ENCODE measurements at regions not wholly inside any gene's neighbourhood (a gene's known extent, or its start where the extent isn't known, plus 50 kb on each side); places are given as distances from the start of the nearest gene placed in this dataset.
"Not testable (repeated sequence)": the region's sequence is repeated elsewhere in the genome, so short reads cannot be mapped to it uniquely, and the experiment has no call there.

- no peak overlapping the region for H3K4me3 Mint-ChIP-seq
- no peaks in the 10 kb centered on the region for H3K4me1 Mint-ChIP-seq
- H3K27ac Mint-ChIP-seq, result no peak overlapping the region
- H3K9me3 Mint-ChIP-seq, result no peaks in the 10 kb centered on the region
- no peak for DNase-seq (ENCODE audit: low spot score in 2 of 2)
- no peaks in the 10 kb centered on the region for H3K36me3 Mint-ChIP-seq
- no peak for ATAC-seq
Measured at GRCh38 chr1:29801003-29801402, 564.7 kb downstream of the PTPRU start.

DNA sequence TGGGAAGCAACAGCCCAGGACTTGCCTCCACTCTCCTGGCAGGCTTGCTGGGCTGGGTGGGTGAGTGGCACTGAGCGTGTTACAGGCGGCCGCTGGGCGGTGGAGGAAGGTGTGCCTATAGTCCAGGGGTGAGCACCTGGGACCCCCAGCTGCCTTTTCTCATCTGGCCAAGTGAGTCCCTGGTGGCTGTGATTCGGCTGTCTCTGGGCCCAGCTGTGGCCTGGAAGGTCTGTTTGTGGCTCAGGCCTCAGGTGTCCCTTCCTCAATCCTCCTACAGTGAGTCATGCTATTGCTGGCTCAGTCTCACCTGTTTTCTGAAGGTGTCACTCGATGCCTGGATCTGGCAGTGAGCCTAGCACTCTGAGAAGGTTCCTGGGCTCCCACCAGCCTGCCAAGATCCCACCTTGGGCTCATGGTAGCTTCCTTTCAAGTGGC, 564.2 kb downstream of the PTPRU start:
- Mint-ChIP-seq H3K4me3 (no peak overlapping the region), H3K27ac (no peak overlapping the region), H3K9me3 (no peaks in the 10 kb centered on the region), H3K4me1 (no peaks in the 10 kb centered on the region), H3K36me3 (no peaks in the 10 kb centered on the region)
- peak; percentile 11 for ATAC-seq
- no peak for DNase-seq (ENCODE audit: low spot score in 2 of 2)

GRCh38 chr1:29800120-29800519, 563.8 kb downstream of the PTPRU start:
- H3K27ac Mint-ChIP-seq, result no peak overlapping the region
- peak; percentile 21 for ATAC-seq
- no peaks in the 10 kb centered on the region for H3K4me1 Mint-ChIP-seq
- DNase-seq (ENCODE audit: low spot score in 2 of 2), result no peak
- no peak overlapping the region for H3K4me3 Mint-ChIP-seq
- no peaks in the 10 kb centered on the region for H3K9me3 Mint-ChIP-seq
- H3K36me3 Mint-ChIP-seq, result no peaks in the 10 kb centered on the region

- H3K27ac Mint-ChIP-seq, result no peak overlapping the region
- no peaks in the 10 kb centered on the region for H3K9me3 Mint-ChIP-seq
- no peaks in the 10 kb centered on the region for H3K4me1 Mint-ChIP-seq
- no peak overlapping the region for H3K4me3 Mint-ChIP-seq
- H3K36me3 Mint-ChIP-seq, result no peaks in the 10 kb centered on the region
- DNase-seq (ENCODE audit: low spot score in 2 of 2) (no peak), ATAC-seq (no peak)
Measured at GRCh38 chr1:29798699-29799566, 562.6 kb downstream of the PTPRU start.

GRCh38 chr1:29797125-29797524, 560.8 kb downstream of the PTPRU start:
- peak in 1 of 2 donors; percentile 12 for DNase-seq (ENCODE audit: low spot score in 2 of 2)
- not testable (repeated sequence) for H3K4me3 Mint-ChIP-seq, H3K36me3 Mint-ChIP-seq, ATAC-seq, H3K9me3 Mint-ChIP-seq, H3K27ac Mint-ChIP-seq, H3K4me1 Mint-ChIP-seq

GRCh38 chr1:29795965-29796364, 559.6 kb downstream of the PTPRU start:
- H3K4me3 Mint-ChIP-seq, H3K4me1 Mint-ChIP-seq, H3K27ac Mint-ChIP-seq, H3K36me3 Mint-ChIP-seq, ATAC-seq, H3K9me3 Mint-ChIP-seq: not testable (repeated sequence)
- DNase-seq (ENCODE audit: low spot score in 2 of 2), result peak in 1 of 2 donors; percentile 3

DNA sequence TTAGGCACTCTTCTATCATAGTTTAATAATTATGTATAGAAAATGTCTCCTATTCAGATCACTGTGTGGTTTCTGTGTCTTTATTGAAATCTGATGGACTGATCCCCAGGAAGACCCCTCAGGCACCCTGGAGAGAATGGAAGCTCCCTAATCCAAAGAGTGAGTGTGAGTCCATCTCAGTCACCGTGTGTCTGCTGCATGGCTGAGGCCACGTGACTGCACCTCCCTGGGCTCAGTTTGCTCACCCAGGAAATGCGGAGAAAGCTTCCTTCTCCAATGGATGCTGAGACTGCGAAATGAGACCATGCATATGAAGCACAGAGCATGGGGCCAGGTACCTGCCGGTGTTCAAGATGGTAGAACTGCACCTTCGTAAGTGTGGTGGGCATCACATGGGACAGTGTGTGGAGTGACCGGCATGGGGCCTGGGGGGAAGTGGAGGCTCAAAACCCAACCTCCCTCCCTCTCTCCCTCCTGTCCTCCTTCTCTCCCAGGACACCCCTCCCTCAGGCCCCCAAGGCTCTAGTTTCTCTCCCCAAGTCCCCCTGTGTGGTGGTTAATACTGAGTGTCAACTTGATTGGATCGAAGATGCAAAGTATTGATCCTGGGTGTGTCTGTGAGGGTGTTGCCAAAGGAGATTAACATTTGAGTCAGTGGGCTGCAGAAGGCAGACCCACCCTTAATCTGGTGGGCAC, 557.5 kb downstream of the PTPRU start:
- peak in 1 of 2 donors; percentile 23 for DNase-seq (ENCODE audit: low spot score in 2 of 2)
- Mint-ChIP-seq H3K4me1 (no peaks in the 10 kb centered on the region), H3K27ac (no peak overlapping the region), H3K36me3 (no peaks in the 10 kb centered on the region), H3K9me3 (no peaks in the 10 kb centered on the region), H3K4me3 (no peak overlapping the region)
- no peak for ATAC-seq

DNA sequence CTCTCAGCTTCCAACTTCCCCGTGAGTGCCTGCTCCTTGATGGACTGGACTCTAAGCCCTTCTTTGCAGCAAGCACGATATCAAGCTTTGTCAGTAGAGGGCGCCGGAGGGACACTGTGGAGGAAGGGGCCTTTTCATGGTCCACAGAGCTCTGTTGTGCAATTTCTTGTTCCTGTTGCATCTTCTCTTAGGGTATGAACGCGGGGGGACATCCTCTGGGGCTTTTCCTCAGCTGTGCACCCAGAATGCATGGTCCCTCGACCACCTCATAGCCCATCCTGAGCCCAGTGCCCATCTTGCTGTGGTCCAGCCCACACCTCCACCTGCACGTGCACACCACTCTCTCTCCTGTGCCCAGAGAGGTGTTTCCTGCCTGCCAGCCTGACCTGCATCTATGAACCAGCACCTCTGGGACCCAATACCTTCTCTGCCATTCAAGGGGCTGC, 556.8 kb downstream of the PTPRU start:
- no peak overlapping the region for H3K27ac Mint-ChIP-seq
- ATAC-seq (peak; percentile 65), DNase-seq (ENCODE audit: low spot score in 2 of 2) (peak; percentile 63 to 86)
- H3K36me3 Mint-ChIP-seq, result no peaks in the 10 kb centered on the region
- no peak overlapping the region for H3K4me3 Mint-ChIP-seq
- H3K9me3 Mint-ChIP-seq, result no peaks in the 10 kb centered on the region
- H3K4me1 Mint-ChIP-seq, result no peaks in the 10 kb centered on the region

DNA sequence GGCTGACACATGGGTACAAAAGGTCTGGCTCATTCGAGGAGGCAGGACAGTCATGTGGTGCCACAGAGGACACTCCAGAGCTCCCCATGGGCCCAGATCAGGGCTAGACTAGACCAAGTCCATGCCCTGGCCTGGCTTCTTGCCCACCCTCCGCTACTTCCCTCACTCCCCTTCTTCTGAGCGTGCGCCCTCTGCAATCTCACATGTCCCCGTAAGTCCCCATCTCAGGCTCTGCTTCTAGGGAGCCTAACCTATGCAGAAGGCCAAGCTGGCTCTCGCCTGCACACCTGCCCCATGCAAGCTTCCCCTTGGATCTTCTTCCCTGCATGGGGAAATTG, 553.6 kb downstream of the PTPRU start:
- H3K4me3 Mint-ChIP-seq, result no peak overlapping the region
- DNase-seq (ENCODE audit: low spot score in 2 of 2) (no peak), ATAC-seq (no peak)
- no peak overlapping the region for H3K27ac Mint-ChIP-seq
- H3K4me1 Mint-ChIP-seq, result no peaks in the 10 kb centered on the region
- no peaks in the 10 kb centered on the region for H3K9me3 Mint-ChIP-seq
- H3K36me3 Mint-ChIP-seq, result no peaks in the 10 kb centered on the region

- DNase-seq (ENCODE audit: low spot score in 2 of 2) (no peak), ATAC-seq (no peak)
- Mint-ChIP-seq H3K27ac (no peak overlapping the region), H3K36me3 (no peaks in the 10 kb centered on the region), H3K9me3 (no peaks in the 10 kb centered on the region), H3K4me1 (no peaks in the 10 kb centered on the region), H3K4me3 (no peak overlapping the region)
Measured at GRCh38 chr1:29789221-29789909, 553.0 kb downstream of the PTPRU start.

DNA sequence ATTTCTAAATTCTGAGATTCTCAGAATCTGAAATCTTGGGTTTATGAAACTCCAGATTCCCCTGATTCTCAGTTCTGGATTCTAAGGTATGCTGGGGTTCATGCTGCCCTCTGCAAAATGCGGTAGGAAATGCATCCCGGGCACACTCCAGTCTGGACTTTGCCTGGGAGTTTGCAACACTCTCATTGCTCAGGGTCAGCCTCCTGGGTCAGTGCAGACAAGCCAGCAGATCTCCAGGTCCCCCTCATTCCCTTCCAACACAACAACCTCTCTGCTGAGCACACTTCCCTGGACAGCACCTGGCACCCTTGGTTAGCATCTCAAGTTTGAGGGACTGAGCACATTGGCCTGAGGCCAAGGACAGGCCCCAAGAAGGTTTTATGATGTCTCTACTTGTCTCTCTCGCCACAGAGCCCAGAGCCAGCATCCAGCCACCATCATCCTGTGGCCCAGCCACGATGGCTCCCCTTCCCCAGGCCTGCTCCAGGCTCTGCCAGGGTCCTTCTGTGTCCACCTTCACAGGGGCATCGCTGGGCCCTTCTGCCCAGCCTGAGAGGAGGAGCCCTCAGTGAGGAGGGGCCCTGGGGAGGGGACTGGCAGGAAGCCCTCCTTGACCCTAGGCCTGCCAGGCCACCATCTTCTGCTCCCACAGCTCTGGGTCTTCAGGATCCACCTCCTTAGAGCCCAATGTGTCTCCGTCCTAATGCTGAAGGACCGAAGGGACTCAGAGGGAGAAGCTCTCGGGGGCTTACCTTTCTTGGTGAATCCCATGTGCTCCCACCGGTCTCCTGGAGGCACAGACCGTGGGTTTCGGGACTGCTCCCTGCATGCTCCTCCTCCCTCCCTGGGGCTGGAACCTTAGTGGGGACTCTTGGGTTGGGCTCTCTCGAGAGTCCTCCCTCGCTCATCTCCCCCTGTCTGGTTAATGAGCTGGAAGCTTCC, 550.7 kb downstream of the PTPRU start:
- Mint-ChIP-seq H3K36me3 (no peaks in the 10 kb centered on the region), H3K4me1 (no peaks in the 10 kb centered on the region), H3K27ac (no peak overlapping the region), H3K4me3 (no peak overlapping the region), H3K9me3 (no peaks in the 10 kb centered on the region)
- DNase-seq (ENCODE audit: low spot score in 2 of 2), result peak in 1 of 2 donors; percentile 28
- no peak for ATAC-seq

- no peak overlapping the region for H3K4me3 Mint-ChIP-seq
- ATAC-seq, result no peak
- peak in 1 of 2 donors; percentile 15 for DNase-seq (ENCODE audit: low spot score in 2 of 2)
- no peaks in the 10 kb centered on the region for H3K9me3 Mint-ChIP-seq
- no peaks in the 10 kb centered on the region for H3K4me1 Mint-ChIP-seq
- no peak overlapping the region for H3K27ac Mint-ChIP-seq
- no peaks in the 10 kb centered on the region for H3K36me3 Mint-ChIP-seq
Measured at GRCh38 chr1:29786195-29786594, 549.9 kb downstream of the PTPRU start.

GRCh38 chr1:29785554-29785953, 549.2 kb downstream of the PTPRU start:
- DNase-seq (ENCODE audit: low spot score in 2 of 2), result peak in 1 of 2 donors; percentile 41
- Mint-ChIP-seq H3K4me1 (no peaks in the 10 kb centered on the region), H3K27ac (no peak overlapping the region), H3K9me3 (no peaks in the 10 kb centered on the region), H3K36me3 (no peaks in the 10 kb centered on the region), H3K4me3 (no peak overlapping the region)
- ATAC-seq, result no peak

GRCh38 chr1:29785137-29785527, 548.8 kb downstream of the PTPRU start:
- Mint-ChIP-seq H3K4me1 (no peaks in the 10 kb centered on the region), H3K36me3 (no peaks in the 10 kb centered on the region), H3K27ac (no peak overlapping the region), H3K4me3 (no peak overlapping the region), H3K9me3 (no peaks in the 10 kb centered on the region)
- DNase-seq (ENCODE audit: low spot score in 2 of 2) (peak in 1 of 2 donors; percentile 41), ATAC-seq (no peak)
